ENCODE measurements at regions not wholly inside any gene's neighbourhood (a gene's known extent, or its start where the extent isn't known, plus 50 kb on each side); places are given as distances from the start of the nearest gene placed in this dataset.

DNA sequence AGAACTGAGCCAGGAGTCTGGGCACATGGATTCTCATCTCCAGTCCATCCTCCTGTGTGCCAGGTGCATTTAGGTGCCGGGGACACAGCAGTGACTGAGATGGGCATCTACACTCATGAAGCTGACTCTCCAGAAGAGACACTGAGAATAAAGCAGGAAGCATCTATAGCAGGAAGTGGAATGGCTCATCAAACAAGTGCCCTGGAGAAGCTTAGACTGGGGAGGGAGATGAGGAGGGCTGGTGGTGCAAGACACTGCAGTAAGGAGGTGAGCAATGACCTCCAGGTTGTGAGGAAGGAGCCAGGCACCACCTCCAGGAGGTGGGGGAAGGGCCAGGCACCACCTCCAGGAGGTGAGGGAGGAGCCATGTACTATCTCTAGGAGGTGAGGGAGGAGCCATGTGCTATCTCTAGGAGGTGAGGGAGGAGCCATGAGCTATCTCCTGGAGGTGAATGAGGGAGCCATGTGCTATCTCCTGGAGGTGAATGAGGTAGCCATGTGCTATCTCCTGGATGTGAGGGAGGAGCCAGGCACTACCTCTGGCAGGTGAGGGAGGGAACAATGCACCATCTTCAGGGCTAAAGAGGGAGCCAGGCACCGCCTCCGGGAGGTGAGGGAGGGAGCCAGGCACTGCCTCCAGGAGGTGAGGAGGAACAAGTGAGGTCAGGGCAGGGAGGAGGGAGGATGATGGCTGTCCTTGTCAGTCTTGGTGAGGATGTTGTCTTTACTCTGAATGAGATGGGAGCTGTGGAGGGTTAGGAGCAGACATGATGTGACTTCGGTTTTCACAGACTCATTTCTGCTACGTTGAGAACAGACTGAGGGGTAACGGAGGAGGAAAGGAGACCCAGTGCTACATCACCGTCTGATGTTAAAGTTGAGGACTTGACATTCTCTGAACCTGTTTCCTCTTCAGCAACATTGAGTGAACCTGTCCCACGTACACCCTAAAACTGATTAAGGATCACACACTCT, 961.9 kb upstream of the TMEM132C start:
- ATAC-seq (replicated peaks; ENCODE audit: extremely low read depth, poor library complexity, severe bottlenecking) (no peak), DNase-seq (ENCODE audit: low spot score in 2 of 2) (no peak)

DNA sequence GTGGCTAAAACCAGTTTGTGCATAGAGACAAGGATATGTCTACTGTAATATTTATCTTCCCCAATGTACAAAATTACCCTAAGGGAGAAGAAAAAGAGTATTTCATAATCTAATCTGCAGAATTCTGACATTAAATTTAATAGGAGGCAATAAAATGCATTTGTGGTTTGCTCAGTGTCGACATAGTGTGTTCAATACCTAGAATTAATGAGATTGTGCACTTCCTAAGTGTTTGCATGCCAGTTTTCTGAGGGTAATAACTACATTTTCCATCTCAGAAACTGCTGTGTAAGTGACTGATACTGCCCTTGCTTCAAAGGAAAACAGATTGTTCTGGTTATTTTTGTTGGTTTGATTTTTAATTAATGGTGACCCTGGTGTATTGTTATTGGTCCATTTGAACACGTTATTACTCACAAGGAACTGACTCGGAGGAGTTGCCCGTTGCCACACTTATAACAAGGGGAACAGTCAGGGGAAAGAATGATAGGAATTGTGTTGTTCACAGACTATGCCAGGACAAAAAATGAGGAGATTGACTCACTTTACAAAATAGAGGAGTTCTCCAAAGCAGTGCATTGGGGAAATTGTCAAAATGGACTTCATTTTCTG, 960.3 kb upstream of the TMEM132C start:
- no peak for DNase-seq (ENCODE audit: low spot score in 2 of 2)
- H3K4me3 Mint-ChIP-seq, result no peak overlapping the region
- H3K4me1 Mint-ChIP-seq, result peaks cover 5% of the 10 kb centered on the region
- peaks cover 63% of the 10 kb centered on the region for H3K27me3 Mint-ChIP-seq
- H3K9me3 Mint-ChIP-seq, result peaks cover 4% of the 10 kb centered on the region
- H3K27ac Mint-ChIP-seq (ENCODE audit: low read depth), result no peak overlapping the region
- H3K36me3 Mint-ChIP-seq (ENCODE audit: insufficient read depth), result no peaks in the 10 kb centered on the region
- ATAC-seq (replicated peaks; ENCODE audit: extremely low read depth, poor library complexity, severe bottlenecking), result no peak

More for the DNA sequence above, 961.9 kb upstream of the TMEM132C start:
- no peak overlapping the region for H3K4me3 Mint-ChIP-seq
- no peak overlapping the region for H3K27ac Mint-ChIP-seq (ENCODE audit: low read depth)
- peaks cover under 1% of the 10 kb centered on the region for H3K4me1 Mint-ChIP-seq
- no peaks in the 10 kb centered on the region for H3K36me3 Mint-ChIP-seq (ENCODE audit: insufficient read depth)
- H3K27me3 Mint-ChIP-seq, result peaks cover 72% of the 10 kb centered on the region
- H3K9me3 Mint-ChIP-seq, result peaks cover 4% of the 10 kb centered on the region

DNA sequence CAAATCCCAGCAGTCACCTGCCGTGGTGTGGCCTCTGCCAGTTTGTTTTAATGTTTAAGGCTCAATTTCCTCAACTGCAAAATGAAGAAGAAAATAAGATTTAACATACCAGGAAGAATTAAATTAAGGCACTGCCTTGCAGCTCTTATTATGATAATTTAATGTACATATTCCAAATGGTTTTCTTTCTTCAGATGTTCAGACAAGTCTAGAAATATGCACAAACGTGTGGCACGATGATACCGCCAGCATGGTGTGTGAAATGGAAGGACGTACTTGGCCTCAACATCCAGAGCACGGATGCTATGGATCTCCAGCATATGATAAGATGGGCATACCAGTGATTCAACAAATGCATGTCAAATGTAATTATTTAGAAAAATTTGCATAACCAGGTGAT, 959.4 kb upstream of the TMEM132C start:
- Mint-ChIP-seq H3K27ac (ENCODE audit: low read depth) (no peak overlapping the region), H3K36me3 (ENCODE audit: insufficient read depth) (no peaks in the 10 kb centered on the region), H3K4me3 (no peak overlapping the region), H3K4me1 (peaks cover 5% of the 10 kb centered on the region), H3K27me3 (peaks cover 60% of the 10 kb centered on the region), H3K9me3 (peaks cover 4% of the 10 kb centered on the region)
- DNase-seq (ENCODE audit: low spot score in 2 of 2) (no peak), ATAC-seq (replicated peaks; ENCODE audit: extremely low read depth, poor library complexity, severe bottlenecking) (no peak)

DNA sequence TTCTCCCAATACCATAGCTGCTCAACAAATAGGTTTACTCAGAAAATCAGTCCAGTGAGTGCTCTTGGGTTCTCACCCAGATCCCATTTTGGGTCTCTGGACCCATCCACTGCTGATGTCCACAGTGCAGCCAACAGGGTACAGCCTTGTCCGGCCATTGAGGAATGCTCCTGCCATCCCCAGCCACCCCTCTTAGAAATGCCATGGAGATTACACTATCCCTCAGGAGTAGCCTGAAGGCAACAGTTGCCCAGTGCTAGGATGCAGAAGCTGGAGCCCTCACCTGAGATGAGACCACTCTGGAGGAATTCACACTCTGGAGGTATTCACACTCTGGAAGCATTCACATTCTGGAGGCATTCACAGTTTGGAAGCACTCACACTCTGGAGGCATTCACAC, 958.8 kb upstream of the TMEM132C start:
- no peak for DNase-seq (ENCODE audit: low spot score in 2 of 2)
- no peak for ATAC-seq (replicated peaks; ENCODE audit: extremely low read depth, poor library complexity, severe bottlenecking)
- peaks cover 4% of the 10 kb centered on the region for H3K9me3 Mint-ChIP-seq
- H3K27me3 Mint-ChIP-seq, result peaks cover 54% of the 10 kb centered on the region
- no peak overlapping the region for H3K4me3 Mint-ChIP-seq
- H3K27ac Mint-ChIP-seq (ENCODE audit: low read depth), result no peak overlapping the region
- peaks cover 5% of the 10 kb centered on the region for H3K4me1 Mint-ChIP-seq
- H3K36me3 Mint-ChIP-seq (ENCODE audit: insufficient read depth), result no peaks in the 10 kb centered on the region

DNA sequence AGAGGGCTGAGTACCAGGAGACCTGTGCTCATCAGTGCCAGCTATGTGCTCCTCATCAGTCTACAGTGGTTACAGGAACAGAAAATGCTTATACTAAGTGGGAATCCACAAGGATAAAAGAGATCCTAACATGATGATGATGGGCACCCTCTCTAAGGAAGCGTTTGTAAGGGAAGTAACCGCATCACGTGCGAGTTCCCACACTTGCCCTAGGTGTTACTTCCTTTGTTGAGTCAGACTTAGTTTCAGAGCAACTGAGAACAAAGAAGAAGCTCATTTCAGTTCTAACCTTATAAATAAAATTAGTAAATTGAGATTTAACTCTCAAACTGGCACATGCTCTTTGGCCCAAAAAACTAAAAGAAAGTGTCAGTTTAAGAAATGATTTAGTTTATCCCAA, 956.4 kb upstream of the TMEM132C start:
- DNase-seq (ENCODE audit: low spot score in 2 of 2), result no peak

DNA sequence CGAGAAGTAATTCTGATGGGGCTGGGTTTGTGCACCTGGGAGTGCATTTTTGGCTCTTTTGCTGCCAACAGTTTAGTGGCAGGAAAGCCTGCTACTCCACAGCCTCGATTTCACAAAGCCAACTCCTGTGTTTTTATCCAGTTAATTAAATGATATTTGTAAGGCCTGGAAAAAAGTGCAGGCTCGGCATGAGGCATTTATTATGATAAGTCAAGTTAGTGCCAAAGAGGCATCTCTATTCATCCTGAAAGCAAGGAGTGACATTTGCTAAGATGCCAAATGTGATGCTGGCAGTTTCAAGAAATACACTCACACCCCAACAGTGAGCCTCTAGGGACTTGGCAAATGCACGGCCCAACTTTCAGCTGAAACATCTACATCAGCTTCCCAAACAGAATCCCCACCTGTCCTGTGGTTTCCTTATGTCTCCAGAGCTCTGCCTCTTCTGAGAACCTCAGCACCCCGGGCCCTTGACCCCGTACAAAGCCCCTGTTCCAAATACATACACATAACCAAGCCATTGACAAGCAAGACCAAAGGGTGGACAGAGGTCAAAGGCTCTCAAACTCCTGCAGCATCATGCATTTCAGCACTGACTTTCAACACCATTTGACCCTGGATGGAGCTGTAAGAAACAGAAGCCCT, 955.1 kb upstream of the TMEM132C start:
- no peak overlapping the region for H3K4me3 Mint-ChIP-seq
- DNase-seq (ENCODE audit: low spot score in 2 of 2), result no peak
- ATAC-seq (replicated peaks; ENCODE audit: extremely low read depth, poor library complexity, severe bottlenecking), result no peak

More for the DNA sequence above, 956.4 kb upstream of the TMEM132C start:
- no peak overlapping the region for H3K27ac Mint-ChIP-seq (ENCODE audit: low read depth)
- H3K4me1 Mint-ChIP-seq, result peaks cover 5% of the 10 kb centered on the region
- peaks cover 55% of the 10 kb centered on the region for H3K27me3 Mint-ChIP-seq
- H3K36me3 Mint-ChIP-seq (ENCODE audit: insufficient read depth), result no peaks in the 10 kb centered on the region
- no peak for ATAC-seq (replicated peaks; ENCODE audit: extremely low read depth, poor library complexity, severe bottlenecking)
- peaks cover 9% of the 10 kb centered on the region for H3K9me3 Mint-ChIP-seq
- no peak overlapping the region for H3K4me3 Mint-ChIP-seq

DNA sequence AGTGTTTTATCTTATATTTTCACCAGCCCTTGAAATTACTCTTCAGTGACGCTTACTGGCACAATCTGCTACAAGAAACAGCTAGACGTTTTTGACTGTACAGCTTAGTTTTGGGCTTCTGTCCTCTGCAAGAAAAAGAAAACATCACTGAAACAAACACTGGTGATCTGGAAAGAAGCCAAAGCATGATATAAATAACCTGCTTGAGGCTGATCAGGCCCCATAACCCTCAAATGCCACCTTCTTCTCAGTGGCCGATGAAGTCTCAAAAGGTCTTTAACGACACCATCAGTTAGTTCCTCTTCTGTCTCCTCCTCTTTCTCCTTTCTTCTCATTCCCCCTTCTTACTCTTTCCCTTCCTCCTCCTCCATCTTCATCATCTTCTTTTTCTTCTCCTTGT, 942.3 kb upstream of the TMEM132C start:
- H3K4me1 Mint-ChIP-seq, result no peaks in the 10 kb centered on the region
- no peaks in the 10 kb centered on the region for H3K36me3 Mint-ChIP-seq (ENCODE audit: insufficient read depth)
- H3K4me3 Mint-ChIP-seq, result no peak overlapping the region
- DNase-seq (ENCODE audit: low spot score in 2 of 2), result no peak
- H3K27me3 Mint-ChIP-seq, result peaks cover 12% of the 10 kb centered on the region
- H3K9me3 Mint-ChIP-seq, result peaks cover 9% of the 10 kb centered on the region
- H3K27ac Mint-ChIP-seq (ENCODE audit: low read depth), result no peak overlapping the region
- ATAC-seq (replicated peaks; ENCODE audit: extremely low read depth, poor library complexity, severe bottlenecking), result no peak

More for the DNA sequence above, 955.1 kb upstream of the TMEM132C start:
- Mint-ChIP-seq H3K27me3 (peaks cover 43% of the 10 kb centered on the region), H3K9me3 (peaks cover 9% of the 10 kb centered on the region), H3K36me3 (ENCODE audit: insufficient read depth) (no peaks in the 10 kb centered on the region), H3K27ac (ENCODE audit: low read depth) (no peak overlapping the region), H3K4me1 (peaks cover 5% of the 10 kb centered on the region)

DNA sequence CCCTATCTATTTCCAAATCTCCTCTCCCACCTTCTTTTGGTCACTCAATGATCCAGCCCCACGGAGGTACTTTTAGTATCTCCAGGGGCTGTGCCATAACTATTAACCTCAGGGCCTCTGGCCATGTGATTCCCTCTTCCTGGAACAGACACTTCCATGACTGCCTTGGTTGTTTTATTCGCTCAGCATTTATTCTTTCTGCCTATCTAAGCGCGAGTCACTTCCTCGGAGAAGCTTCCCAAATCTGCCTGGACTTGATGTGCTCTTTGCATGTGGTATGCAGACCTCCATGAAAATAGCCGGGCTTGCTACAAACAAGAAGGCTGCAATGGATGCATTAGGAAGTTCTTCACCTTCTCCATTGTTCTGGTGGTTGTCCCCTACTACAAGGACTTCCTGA, 939.0 kb upstream of the TMEM132C start:
- DNase-seq (ENCODE audit: low spot score in 2 of 2) (no peak), ATAC-seq (replicated peaks; ENCODE audit: extremely low read depth, poor library complexity, severe bottlenecking) (no peak)
- Mint-ChIP-seq H3K27me3 (no peaks in the 10 kb centered on the region), H3K36me3 (ENCODE audit: insufficient read depth) (no peaks in the 10 kb centered on the region), H3K27ac (ENCODE audit: low read depth) (no peak overlapping the region), H3K9me3 (peaks cover 9% of the 10 kb centered on the region), H3K4me3 (no peak overlapping the region), H3K4me1 (no peaks in the 10 kb centered on the region)

DNA sequence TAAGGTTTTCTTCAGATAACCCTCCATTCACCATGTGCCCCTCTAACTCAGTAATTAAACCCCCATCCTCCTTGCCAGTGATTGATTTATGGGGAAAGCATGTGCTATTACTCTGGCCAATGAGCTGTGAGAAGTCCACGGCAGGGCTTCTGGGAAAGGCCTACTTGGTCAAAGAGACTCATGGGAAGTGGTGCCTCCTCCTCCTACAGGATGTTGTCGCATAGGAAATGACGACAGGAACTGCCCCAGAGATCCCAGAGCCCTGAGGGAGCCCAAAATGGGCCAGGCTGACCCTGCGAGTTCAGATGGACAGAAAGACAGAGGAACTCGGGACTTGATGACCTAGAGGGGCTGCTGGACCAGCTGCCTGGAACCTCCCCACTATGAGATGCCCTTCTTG, 938.1 kb upstream of the TMEM132C start:
- Mint-ChIP-seq H3K9me3 (peaks cover 9% of the 10 kb centered on the region), H3K4me3 (no peak overlapping the region)

DNA sequence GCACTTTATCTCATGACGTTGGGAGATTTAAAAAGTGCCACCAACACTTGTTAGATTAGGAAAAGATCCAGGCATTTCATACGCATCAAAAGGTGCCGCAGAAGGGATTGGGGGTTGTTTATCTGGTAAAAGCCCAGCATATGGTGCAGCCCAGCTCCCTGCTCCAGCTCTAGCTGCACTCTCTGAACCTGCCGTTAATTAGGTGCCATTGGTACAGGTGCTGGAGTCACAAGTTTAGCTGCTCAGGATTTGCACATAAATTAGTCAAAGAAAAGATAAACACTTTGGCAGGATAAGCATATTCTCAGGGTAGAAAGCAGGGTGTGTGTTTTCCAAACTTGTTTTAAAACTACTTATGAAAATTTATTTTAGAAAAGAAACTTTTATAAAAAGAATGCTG, 932.6 kb upstream of the TMEM132C start:
- Mint-ChIP-seq H3K36me3 (ENCODE audit: insufficient read depth) (no peaks in the 10 kb centered on the region), H3K27ac (ENCODE audit: low read depth) (no peak overlapping the region), H3K4me1 (no peaks in the 10 kb centered on the region), H3K4me3 (no peak overlapping the region), H3K9me3 (no peaks in the 10 kb centered on the region), H3K27me3 (peaks cover 32% of the 10 kb centered on the region)
- DNase-seq (ENCODE audit: low spot score in 2 of 2) (no peak), ATAC-seq (replicated peaks; ENCODE audit: extremely low read depth, poor library complexity, severe bottlenecking) (no peak)

More for the DNA sequence above, 938.1 kb upstream of the TMEM132C start:
- no peaks in the 10 kb centered on the region for H3K4me1 Mint-ChIP-seq
- ATAC-seq (replicated peaks; ENCODE audit: extremely low read depth, poor library complexity, severe bottlenecking) (no peak), DNase-seq (ENCODE audit: low spot score in 2 of 2) (no peak)
- H3K27ac Mint-ChIP-seq (ENCODE audit: low read depth), result no peak overlapping the region
- peaks cover 7% of the 10 kb centered on the region for H3K27me3 Mint-ChIP-seq
- H3K36me3 Mint-ChIP-seq (ENCODE audit: insufficient read depth), result no peaks in the 10 kb centered on the region

DNA sequence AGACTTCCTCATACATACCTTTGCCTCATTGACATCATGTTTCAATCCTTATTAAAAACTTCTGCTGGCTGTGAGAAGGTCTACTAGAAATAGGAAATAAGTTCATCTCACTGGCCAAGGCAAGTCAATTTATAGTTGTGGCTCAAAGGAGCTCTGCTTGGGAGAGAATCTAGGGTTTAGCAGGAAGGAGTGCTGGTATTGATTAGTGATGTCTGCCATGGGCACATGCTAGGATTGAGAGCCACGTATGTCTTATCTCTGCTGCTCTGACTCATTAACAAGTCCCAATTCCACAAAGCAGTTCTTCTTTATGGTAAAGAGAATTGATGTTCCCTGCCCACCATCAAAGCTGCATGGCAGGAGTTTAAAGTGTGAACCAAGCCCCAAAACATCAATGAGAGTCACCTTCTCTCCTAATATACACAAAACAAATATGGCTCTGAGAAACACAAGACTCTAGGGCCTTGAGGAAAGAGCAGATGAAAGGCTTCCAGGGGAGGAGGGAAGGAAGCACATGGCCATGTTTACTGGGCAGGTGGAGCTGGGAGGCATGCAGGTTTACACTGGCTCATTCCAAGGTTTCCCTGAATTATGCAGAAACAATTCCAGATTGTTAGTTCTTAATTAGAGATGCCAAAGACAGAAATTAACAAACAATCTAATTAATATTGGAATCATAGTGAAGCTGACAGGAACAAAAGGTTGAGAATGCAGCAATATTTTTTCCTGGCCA, 931.9 kb upstream of the TMEM132C start:
- H3K27me3 Mint-ChIP-seq, result peaks cover 33% of the 10 kb centered on the region

DNA sequence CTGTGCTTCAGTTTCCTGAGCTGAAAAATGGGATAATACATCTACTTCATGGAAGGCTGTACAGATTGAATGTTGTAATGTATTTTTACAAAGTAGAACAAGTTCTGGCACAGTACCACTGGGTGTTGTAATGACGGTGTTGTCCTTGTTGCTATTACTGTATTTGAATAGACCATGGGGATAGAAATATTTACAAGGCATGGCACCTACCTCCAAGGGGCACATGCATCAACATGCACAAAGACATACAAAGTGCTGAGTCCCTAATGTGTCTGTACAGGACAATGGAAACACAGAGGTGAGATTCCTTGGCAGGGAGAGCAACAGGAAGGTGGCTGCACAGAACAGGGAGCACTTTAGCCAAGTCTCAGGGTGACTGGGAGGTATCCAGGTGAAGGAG, 930.6 kb upstream of the TMEM132C start:
- Mint-ChIP-seq H3K4me1 (no peaks in the 10 kb centered on the region), H3K4me3 (no peak overlapping the region), H3K27me3 (peaks cover 41% of the 10 kb centered on the region), H3K36me3 (ENCODE audit: insufficient read depth) (no peaks in the 10 kb centered on the region), H3K9me3 (no peaks in the 10 kb centered on the region), H3K27ac (ENCODE audit: low read depth) (no peak overlapping the region)
- no peak for ATAC-seq (replicated peaks; ENCODE audit: extremely low read depth, poor library complexity, severe bottlenecking)
- DNase-seq (ENCODE audit: low spot score in 2 of 2), result no peak

More for the DNA sequence above, 931.9 kb upstream of the TMEM132C start:
- DNase-seq (ENCODE audit: low spot score in 2 of 2) (no peak), ATAC-seq (replicated peaks; ENCODE audit: extremely low read depth, poor library complexity, severe bottlenecking) (no peak)
- H3K4me3 Mint-ChIP-seq, result no peak overlapping the region
- no peaks in the 10 kb centered on the region for H3K36me3 Mint-ChIP-seq (ENCODE audit: insufficient read depth)
- H3K9me3 Mint-ChIP-seq, result no peaks in the 10 kb centered on the region
- no peaks in the 10 kb centered on the region for H3K4me1 Mint-ChIP-seq
- H3K27ac Mint-ChIP-seq (ENCODE audit: low read depth), result no peak overlapping the region
